Skin epidermis (tissue), 12 donors: ENCODE measurements at regions not wholly inside any gene's neighbourhood (a gene's known extent, or its start where the extent isn't known, plus 50 kb on each side); places are given as distances from the start of the nearest gene placed in this dataset.

Source experiments
- H3K27ac ChIP-seq, 21 experiments: fragments of 200-600 bp; sonication (generic) in 11 of 21; one replicate each; pipeline ENCODE4 v1.5.0; 2020; ENCODE audit warnings: mild to moderate bottlenecking in 3 of 21, inconsistent platforms in 2 of 21, moderate library complexity in 2 of 21
- H3K4me3 ChIP-seq, 7 experiments: fragments of 200-600 bp; sonication (generic) in 2 of 7; one replicate each; pipeline ENCODE4 v1.5.0; 2020; ENCODE audit warnings: inconsistent platforms in 2 of 7, mild to moderate bottlenecking in 2 of 7, moderate library complexity in 1 of 7

DNA sequence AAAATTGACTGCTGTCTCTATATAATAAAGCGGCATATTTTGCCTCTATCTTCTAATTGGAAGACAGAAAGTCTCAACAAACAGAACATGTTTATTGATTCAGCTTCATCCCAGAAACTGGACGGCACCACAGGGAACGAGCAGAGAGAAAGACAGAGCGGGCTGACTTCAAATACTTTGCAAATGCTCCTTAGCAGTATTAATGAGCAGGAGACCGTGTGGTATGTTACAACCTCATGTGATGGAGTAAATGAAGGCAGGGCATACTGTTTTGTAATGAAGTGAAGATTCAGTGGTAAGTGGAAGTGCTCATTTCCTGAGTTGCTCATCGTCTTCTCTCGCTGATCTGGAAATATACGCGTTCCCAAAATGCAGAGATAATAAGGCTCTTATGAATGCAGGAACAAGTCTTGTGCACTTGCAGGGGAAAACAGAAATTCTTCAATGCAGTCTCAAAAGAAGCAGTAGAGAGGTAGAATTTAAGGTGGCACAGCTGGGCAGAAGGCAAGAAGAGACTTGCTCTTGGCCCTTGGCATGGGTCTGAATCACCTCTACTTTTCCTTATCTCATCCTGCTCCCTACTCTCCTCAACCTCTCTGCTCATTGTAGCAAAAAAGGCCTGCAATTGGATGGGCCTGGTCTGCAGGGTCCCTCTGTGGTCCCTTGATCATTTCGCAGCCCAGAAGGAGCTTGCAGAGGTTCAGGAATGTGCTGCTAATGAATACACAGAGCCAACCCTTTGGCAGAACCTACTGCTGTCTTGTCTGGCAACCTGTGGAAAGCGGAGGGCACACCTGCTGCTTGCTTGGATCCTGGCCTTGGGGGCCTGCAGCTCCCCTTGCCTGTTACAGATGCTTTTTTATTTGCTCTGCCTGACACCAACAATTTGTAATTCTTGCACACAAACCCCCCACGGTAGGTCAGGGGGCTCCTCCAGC lies 604.9 kb upstream of the CFAP20DC start:
- H3K27ac ChIP-seq = peak overlapping the region in 17 of 21 experiments; percentile 30 to 73 (median 54)
- peak overlapping the region in 1 of 7 experiments; percentile 13 for H3K4me3 ChIP-seq

- Histone ChIP-seq H3K4me3 (peak overlapping the region in 1 of 7 experiments; percentile 13), H3K27ac (peak overlapping the region in 18 of 21 experiments; percentile 30 to 73 (median 52))
These were observed 604.3 kb upstream of the CFAP20DC start for GRCh38 chr3:59654123-59654479.

- Histone ChIP-seq H3K4me3 (peak overlapping the region in 1 of 7 experiments; percentile 13), H3K27ac (peak overlapping the region in 17 of 21 experiments; percentile 35 to 73 (median 54))
These were observed 603.7 kb upstream of the CFAP20DC start for GRCh38 chr3:59653405-59654122.

DNA sequence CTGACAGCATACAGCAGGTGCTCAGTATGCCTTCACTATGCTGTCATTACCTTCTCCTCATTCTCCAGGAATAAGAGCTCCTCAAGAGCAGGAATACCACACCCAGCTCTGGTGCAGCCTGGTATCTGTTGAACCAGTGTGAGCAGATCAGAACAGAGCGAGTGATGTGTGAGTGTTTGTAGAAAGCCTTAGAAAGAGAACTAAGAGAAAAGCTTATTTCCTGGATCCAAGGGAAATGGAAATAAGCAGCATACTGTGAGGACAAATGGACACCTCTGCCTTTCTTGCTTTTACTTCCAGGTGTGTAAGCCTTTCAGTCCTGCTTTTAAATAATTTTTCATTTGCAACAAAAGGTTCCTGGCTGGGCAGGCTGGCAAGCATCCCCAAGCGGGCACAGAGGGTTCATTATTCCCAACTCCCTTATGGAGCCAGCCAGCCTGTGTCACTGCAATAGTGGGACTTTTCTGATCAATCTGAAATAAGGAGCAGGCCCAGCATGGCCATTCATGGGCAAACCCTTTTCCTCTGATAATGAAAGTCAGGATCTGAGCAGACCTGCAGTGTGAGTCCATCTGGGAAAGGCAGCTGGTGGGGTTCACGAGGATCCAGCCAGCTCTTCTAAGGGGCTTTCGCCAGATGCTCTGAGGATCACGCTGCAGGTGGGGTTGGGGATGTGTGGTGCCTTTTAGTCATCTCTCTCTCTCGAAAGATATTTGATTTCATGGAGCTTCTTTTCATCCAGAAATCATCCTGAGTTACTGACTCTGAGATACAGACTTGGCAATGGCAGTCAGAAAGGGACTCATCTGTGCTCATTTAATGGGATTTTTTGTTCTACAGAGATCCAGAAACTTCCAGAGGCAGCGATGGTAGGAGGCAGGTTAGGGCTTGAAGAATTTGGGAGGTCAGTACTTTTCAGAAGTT lies 594.9 kb upstream of the CFAP20DC start:
- no peak overlapping the region for H3K27ac ChIP-seq
- H3K4me3 ChIP-seq = no peak overlapping the region

DNA sequence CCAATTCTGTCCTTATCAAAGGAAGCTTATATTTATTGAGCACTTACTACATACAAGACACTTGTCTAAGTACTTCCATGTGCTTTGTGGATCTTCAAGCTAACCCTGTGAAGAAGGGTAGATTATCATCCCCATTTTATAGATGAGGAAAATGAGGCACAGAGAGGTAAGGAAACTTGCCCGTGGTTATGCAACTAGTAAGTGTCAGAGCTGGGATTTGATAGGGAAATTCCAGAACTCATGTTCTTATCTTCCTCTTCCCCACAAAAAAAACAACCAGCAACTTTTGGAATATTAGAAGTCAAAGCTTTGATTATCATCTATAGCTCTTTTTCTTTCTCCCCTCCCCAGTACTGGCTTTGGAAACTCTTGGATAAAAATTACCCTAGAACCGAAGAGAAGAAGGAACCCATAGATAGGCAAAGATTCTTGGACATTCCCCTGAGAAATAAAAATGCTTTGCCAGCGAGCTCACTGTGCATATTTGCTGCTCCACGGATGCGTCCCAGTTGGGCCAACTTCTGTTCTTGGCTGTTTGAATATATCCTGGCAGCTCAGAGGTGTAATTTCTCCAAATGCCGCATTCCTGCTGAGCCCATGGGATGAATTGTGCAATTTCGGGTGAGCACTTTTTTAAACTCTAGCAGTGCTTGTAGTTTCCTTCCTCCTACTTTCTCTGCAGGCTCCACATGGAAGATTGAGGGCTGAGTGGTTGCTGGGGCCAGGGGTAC lies 591.5 kb upstream of the CFAP20DC start:
- Histone ChIP-seq H3K27ac (no peak overlapping the region), H3K4me3 (no peak overlapping the region)

DNA sequence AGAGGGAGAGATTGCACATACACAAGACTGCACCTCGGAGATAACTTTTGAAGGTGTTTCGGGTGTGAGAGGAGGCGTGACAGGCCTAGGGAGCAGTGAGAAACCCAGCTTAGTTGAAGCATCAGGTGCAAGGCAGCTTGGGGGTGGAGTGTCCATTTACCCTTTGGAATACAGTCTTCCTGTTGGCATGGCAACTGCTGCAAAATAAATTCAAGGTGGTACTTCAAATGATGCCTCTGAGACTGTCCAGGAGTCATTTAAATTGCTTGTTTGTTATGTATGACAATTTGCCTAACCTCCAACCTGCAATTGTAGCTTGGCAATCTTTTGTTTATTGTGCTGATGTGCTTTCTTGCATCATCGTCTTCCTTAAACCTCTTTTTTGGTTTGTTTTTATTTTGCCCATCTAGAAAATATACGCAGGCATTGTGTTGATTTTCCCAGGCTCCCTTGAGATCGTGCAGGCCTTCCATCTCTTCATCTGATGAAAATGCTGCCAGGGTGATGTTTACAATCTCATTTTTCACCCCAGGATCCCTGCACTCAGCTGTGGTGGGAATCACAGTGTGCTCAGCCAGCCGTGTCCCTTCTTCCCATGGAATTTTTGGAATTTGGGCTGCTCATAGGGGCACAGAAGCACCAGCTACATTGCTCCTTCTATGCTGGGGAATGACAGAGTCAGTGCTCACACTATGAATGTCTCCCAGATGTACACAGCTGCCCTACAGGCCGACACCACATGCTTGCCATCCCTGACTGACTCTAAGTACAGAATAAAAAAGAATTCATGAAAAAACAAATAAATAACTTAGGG lies 583.1 kb upstream of the CFAP20DC start:
- Histone ChIP-seq H3K27ac (no peak overlapping the region), H3K4me3 (no peak overlapping the region)

DNA sequence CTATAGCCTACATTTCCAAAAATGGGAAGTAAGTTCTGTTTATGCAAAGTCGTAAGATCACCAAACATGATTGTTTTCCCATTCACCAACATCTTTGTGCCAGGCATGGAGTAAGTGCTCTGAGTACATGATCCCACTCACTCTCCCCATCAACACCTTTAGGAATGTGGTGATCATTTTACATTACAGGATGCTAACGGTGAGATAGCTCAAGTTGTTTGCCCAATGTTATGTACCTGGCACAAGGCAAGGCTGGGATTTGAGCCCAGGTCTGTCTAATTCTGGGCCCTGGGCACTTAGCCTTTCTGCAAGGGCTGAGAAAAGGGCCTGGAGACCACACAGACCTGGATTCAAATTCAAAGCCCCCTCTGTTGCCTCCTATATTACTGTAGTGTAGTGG lies 581.7 kb upstream of the CFAP20DC start:
- Histone ChIP-seq H3K27ac (no peak overlapping the region), H3K4me3 (no peak overlapping the region)

DNA sequence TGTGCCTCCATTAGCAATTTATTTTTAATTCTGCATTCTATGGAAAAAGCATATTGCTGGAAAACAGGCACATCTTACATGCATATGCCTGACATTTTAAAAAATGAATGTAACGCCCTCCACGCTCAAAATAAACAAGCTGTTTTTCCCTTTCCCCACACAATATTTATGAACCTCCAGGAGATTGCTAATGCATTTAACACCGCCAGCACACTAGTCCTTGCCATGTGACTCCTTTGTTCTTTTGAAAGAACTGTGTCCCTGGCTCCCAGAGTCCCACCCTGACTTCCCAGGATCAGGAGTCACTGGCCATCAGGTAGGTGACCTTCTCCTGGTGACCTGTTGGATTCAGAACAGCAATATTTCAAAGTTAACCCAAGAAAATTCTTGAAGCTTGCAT lies 571.2 kb upstream of the CFAP20DC start:
- Histone ChIP-seq H3K27ac (no peak overlapping the region), H3K4me3 (no peak overlapping the region)

GRCh38 chr3:59620325-59620724 lies 570.5 kb upstream of the CFAP20DC start:
- Histone ChIP-seq H3K4me3 (no peak overlapping the region), H3K27ac (no peak overlapping the region)

GRCh38 chr3:59612444-59612715 lies 562.6 kb upstream of the CFAP20DC start:
- Histone ChIP-seq H3K27ac (no peak overlapping the region), H3K4me3 (no peak overlapping the region)

DNA sequence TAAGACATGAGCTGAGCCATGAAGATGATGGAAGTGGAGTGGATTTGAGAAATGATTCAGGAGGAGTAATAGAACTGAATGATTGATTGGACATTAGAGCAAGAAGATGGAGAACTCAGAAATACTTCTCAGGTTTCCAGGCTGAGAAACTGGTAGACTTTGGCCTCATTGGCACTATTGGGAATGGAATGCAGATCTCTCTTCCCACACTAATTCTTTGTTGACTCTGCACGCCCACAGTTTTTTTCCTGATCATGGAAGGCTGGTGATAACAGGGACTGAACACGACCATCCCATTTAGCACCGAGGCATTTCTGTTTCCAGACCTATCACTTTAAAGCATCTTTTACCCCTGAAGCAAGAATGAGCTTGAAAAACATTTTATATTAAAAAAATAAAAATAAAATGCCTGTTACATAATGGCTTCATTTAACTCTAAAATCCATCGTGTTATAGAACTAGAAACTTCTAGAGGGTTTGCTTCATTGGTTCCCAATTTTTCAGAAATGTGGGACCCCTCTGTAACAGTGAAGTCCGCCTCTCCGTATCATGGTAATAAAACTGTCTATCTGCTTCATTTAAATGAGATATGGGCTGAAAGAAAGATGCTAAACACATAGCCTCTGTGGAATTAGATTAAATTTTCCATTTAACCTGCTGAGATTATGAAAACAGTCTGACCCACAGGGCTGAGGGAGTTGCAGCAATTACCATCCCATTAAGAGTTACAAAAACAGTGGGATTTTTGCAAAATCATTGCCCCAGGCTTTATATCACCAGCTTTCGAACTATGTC lies 562.0 kb upstream of the CFAP20DC start:
- H3K4me3 ChIP-seq = no peak overlapping the region
- no peak overlapping the region for H3K27ac ChIP-seq

GRCh38 chr3:59609657-59610348 lies 560.0 kb upstream of the CFAP20DC start:
- Histone ChIP-seq H3K27ac (no peak overlapping the region), H3K4me3 (no peak overlapping the region)

GRCh38 chr3:59608356-59608755 lies 558.5 kb upstream of the CFAP20DC start:
- no peak overlapping the region for H3K27ac ChIP-seq

DNA sequence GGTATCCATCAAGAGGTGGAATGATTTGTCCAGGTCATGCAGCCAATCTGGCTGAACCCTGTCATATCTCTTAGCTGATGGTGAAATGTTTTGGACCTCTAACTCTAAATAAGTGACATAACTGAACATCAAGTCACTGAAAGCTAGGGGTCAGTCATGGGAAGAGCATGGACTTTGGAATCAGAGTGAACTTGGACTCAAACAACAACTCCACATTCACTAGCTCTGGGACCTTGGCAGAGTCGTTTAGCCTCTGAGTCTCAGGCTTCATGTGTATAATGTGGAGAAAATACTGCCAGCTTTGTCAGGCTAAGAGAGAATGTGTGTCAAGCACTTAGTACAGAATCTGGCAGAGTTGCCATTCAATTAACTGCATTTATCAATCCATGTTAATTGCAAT lies 557.8 kb upstream of the CFAP20DC start:
- H3K27ac ChIP-seq = no peak overlapping the region

More at GRCh38 chr3:59608356-59608755, 558.5 kb upstream of the CFAP20DC start:
- H3K4me3 ChIP-seq = no peak overlapping the region

DNA sequence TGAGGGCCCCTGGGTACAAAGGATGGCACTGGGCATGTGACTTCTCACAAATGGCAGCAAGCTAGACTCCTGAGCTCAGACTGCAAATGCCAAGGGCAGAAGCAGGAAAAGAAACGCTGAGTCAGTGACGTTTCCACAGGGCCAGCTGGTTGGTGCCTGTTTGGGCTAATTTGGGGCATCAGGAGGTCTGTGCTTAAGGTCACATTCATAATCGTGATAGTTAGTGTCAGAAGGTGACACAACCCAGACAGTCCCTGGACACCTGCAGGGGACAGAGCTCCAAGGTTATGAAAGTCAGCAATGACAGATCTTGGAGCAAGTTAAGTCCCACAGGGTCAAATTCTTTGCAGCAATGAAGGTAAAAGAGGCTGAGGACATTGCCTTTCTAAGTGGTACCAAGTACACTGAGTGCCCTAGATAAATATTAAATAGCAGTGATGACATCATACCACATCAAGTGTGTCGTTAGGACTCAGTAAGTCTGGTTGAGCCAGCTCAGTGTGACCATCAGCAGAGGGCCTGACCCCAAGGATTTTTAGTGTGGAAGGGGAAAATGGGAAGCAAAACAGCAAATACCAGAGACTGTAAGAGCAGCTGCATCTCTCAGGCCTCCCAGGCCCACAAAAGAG lies 556.9 kb upstream of the CFAP20DC start:
- H3K27ac ChIP-seq = no peak overlapping the region

More for the DNA sequence above, 557.8 kb upstream of the CFAP20DC start:
- no peak overlapping the region for H3K4me3 ChIP-seq

DNA sequence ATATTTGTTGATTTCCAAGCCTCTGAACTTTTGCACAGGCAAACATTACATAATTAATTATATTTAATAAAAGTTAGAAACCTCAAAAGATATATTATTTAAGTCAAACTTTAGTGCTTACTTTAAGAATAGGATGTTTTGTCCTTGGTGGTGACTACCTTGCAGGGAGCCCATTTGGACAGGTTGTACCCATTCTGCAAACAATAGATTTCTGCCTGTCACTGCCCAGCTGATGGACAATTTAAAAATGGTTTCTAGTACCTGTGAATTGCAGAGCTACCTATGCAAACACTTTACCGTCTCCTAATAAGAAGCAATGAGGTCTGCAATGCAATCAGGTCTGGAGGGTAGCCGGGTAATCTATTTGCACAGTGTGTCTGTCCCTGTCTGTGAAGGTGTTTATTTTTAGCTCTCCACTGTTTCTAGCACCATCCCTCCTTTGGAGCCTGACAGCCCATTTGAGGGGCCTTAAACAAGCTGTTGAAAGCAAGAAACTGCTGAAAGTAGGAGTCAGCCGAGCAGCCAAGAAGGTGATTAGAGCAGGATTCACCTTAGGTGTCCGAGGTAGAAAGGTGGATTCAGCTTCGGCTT lies 556.2 kb upstream of the CFAP20DC start:
- Histone ChIP-seq H3K27ac (no peak overlapping the region), H3K4me3 (no peak overlapping the region)

More for the DNA sequence above, 556.9 kb upstream of the CFAP20DC start:
- H3K4me3 ChIP-seq = no peak overlapping the region
